ENCODE measurements at regions not wholly inside any gene's neighbourhood (a gene's known extent, or its start where the extent isn't known, plus 50 kb on each side); places are given as distances from the start of the nearest gene placed in this dataset.

DNA sequence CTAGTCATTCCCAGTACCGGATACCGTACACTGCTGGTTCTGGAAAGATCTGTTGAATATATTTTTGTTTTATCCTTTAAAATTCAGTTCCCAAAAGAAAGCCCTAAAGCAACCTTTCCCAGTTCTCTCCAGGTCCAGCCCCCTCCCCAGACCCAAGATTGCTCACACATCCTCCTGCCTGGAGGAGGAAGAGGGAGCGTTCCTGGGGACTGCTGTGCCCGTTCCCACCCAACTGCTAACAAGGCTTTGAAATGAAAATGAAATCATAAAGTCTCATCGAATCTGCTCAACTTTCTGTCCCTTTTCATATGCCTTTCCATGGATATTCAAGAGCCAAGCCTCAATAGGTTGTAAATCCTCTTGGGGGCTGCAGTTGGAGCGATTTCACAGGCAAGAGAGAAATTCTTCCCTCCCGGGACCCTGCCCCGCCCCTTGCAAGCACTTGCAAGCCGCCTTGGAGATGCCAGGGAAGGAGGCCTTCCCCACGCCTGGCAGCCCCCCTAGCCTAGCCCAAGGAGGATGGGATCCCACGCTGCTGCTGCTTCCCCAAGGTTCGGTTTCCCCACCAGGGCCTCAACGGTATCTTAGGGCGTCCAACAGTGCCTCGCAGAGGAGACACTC lies 113.2 kb upstream of the CACHD1 start:
- ATAC-seq (ENCODE audit: low read depth) = no peak
- Histone ChIP-seq H3K9me3 (ENCODE audit: control extremely low read depth in 1 of 3, control insufficient read depth in 2 of 3, insufficient read depth in 1 of 3, low read length in 2 of 3) (no peaks in the 10 kb centered on the region), H3K79me2 (ENCODE audit: control insufficient read depth, insufficient read depth, low read length) (no peaks in the 10 kb centered on the region), H4K20me1 (ENCODE audit: control insufficient read depth, insufficient read depth, low read length, poor library complexity, severe bottlenecking) (no peaks in the 10 kb centered on the region), H3K4me1 (ENCODE audit: control insufficient read depth in 2 of 2, insufficient read depth in 2 of 2, low read length in 2 of 2) (no peaks in the 10 kb centered on the region), H3K27ac (ENCODE audit: low read length in 2 of 2) (no peak overlapping the region), H3K36me3 (replicated peaks in 1 of 2; ENCODE audit: control extremely low read depth in 1 of 2, control insufficient read depth in 1 of 2, extremely low read depth in 1 of 2, insufficient read depth in 2 of 2, low read length in 1 of 2) (no peaks in the 10 kb centered on the region), H3K4me3 (ENCODE audit: control extremely low read depth in 1 of 5, extremely low read depth in 1 of 5, insufficient read depth in 1 of 5, low read depth in 2 of 5, low read length in 4 of 5) (no peak overlapping the region), H3K9ac (ENCODE audit: low read length) (no peak overlapping the region), H3K27me3 (replicated peaks in 1 of 4; ENCODE audit: control extremely low read depth in 1 of 4, control insufficient read depth in 3 of 4, insufficient read depth in 4 of 4, low read length in 3 of 4) (no peaks in the 10 kb centered on the region), H3K4me2 (replicated peaks; ENCODE audit: low read depth, low read length, poor library complexity, severe bottlenecking) (no peak overlapping the region), H2AFZ (ENCODE audit: insufficient read depth, low read depth, low read length, poor library complexity, severe bottlenecking) (no peak overlapping the region)
- intact Hi-C loops (cut with micrococcal nuclease) = no loop called here
- no peaks in the 10 kb centered on the region for H3K9me3 Mint-ChIP-seq (ENCODE audit: insufficient read depth)
- peaks cover 8% of the 10 kb centered on the region for H3K27me3 Mint-ChIP-seq
- TF ChIP-seq, protein P1, sequence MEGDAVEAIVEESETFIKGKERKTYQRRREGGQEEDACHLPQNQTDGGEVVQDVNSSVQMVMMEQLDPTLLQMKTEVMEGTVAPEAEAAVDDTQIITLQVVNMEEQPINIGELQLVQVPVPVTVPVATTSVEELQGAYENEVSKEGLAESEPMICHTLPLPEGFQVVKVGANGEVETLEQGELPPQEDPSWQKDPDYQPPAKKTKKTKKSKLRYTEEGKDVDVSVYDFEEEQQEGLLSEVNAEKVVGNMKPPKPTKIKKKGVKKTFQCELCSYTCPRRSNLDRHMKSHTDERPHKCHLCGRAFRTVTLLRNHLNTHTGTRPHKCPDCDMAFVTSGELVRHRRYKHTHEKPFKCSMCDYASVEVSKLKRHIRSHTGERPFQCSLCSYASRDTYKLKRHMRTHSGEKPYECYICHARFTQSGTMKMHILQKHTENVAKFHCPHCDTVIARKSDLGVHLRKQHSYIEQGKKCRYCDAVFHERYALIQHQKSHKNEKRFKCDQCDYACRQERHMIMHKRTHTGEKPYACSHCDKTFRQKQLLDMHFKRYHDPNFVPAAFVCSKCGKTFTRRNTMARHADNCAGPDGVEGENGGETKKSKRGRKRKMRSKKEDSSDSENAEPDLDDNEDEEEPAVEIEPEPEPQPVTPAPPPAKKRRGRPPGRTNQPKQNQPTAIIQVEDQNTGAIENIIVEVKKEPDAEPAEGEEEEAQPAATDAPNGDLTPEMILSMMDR (IDR thresholded peaks at IDR 0.05) = no peak
- no peak for TF ChIP-seq EZH2 (IDR thresholded peaks at IDR 0.05; ENCODE audit: borderline replicate concordance, insufficient read depth, low read depth, low read length, poor library complexity, severe bottlenecking)
- ChIA-PET POLR2A (no interaction called here), CTCF (no interaction called here)
- no peak overlapping the region for H3K27ac Mint-ChIP-seq
- DNase-seq = no peak
- no peak overlapping the region for H3K4me3 Mint-ChIP-seq
- 83% methylated on average over 10 of the region's 15 CpGs for WGBS (ENCODE audit: insufficient coverage)
- H3K4me1 Mint-ChIP-seq = no peaks in the 10 kb centered on the region

DNA sequence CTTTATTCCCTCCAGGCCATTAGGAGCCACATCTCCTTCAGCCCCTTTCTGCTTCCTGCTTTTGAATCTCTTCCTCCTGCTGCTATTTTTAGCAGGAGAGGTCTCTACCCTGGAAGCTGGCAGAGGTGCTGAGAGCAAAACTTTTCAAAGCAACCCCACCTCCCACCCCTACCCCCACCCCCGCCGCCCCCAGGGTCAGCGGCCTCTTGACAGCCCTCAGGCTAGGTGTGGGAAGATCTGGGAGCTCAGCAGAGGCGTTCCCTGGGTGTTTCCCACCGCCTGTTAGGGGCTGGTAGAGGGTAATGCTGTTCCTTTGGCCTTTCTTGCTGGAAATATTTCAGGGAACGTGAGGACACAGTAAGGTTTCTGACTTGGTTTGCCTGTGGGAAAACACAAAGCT lies 112.5 kb upstream of the CACHD1 start:
- ChIA-PET CTCF (no interaction called here), POLR2A (no interaction called here)
- H3K27ac Mint-ChIP-seq = no peak overlapping the region
- no peaks in the 10 kb centered on the region for H3K9me3 Mint-ChIP-seq (ENCODE audit: insufficient read depth)
- Histone ChIP-seq H3K36me3 (replicated peaks in 1 of 2; ENCODE audit: control extremely low read depth in 1 of 2, control insufficient read depth in 1 of 2, extremely low read depth in 1 of 2, insufficient read depth in 2 of 2, low read length in 1 of 2) (no peaks in the 10 kb centered on the region), H3K4me2 (replicated peaks; ENCODE audit: low read depth, low read length, poor library complexity, severe bottlenecking) (no peak overlapping the region), H2AFZ (ENCODE audit: insufficient read depth, low read depth, low read length, poor library complexity, severe bottlenecking) (no peak overlapping the region), H3K79me2 (ENCODE audit: control insufficient read depth, insufficient read depth, low read length) (no peaks in the 10 kb centered on the region), H4K20me1 (ENCODE audit: control insufficient read depth, insufficient read depth, low read length, poor library complexity, severe bottlenecking) (no peaks in the 10 kb centered on the region), H3K27ac (ENCODE audit: low read length in 2 of 2) (no peak overlapping the region), H3K9me3 (ENCODE audit: control extremely low read depth in 1 of 3, control insufficient read depth in 2 of 3, insufficient read depth in 1 of 3, low read length in 2 of 3) (no peaks in the 10 kb centered on the region), H3K4me1 (ENCODE audit: control insufficient read depth in 2 of 2, insufficient read depth in 2 of 2, low read length in 2 of 2) (no peaks in the 10 kb centered on the region), H3K27me3 (replicated peaks in 1 of 4; ENCODE audit: control extremely low read depth in 1 of 4, control insufficient read depth in 3 of 4, insufficient read depth in 4 of 4, low read length in 3 of 4) (no peaks in the 10 kb centered on the region), H3K9ac (ENCODE audit: low read length) (no peak overlapping the region), H3K4me3 (ENCODE audit: control extremely low read depth in 1 of 5, extremely low read depth in 1 of 5, insufficient read depth in 1 of 5, low read depth in 2 of 5, low read length in 4 of 5) (no peak overlapping the region)
- intact Hi-C loops (cut with micrococcal nuclease) = no loop called here
- H3K27me3 Mint-ChIP-seq = peaks cover 7% of the 10 kb centered on the region
- DNase-seq (no peak), ATAC-seq (ENCODE audit: low read depth) (no peak)
- no peak overlapping the region for H3K4me3 Mint-ChIP-seq
- no peak for TF ChIP-seq EZH2 (IDR thresholded peaks at IDR 0.05; ENCODE audit: borderline replicate concordance, insufficient read depth, low read depth, low read length, poor library complexity, severe bottlenecking)
- TF ChIP-seq, protein P1 (IDR thresholded peaks at IDR 0.05) = no peak
- 86% methylated on average over 2 of the region's 6 CpGs for WGBS (ENCODE audit: insufficient coverage)
- no peaks in the 10 kb centered on the region for H3K4me1 Mint-ChIP-seq
